Cerebellar cortex (tissue), 1 donor: ENCODE measurements at regions not wholly inside any gene's neighbourhood (a gene's known extent, or its start where the extent isn't known, plus 50 kb on each side); places are given as distances from the start of the nearest gene placed in this dataset.
"Not testable (repeated sequence)": the region's sequence is repeated elsewhere in the genome, so short reads cannot be mapped to it uniquely, and the experiment has no call there.

Experiments
- DNase-seq: peaks from one replicate; pipeline ENCODE4 v3.0.0-alpha.2; 2015; ENCODE audit warnings: low spot score

- DNase-seq: peak; percentile 23
These were observed 124.9 kb upstream of the ZNF608 start for GRCh38 chr5:124871303-124871702.

GRCh38 chr5:124872086-124872485, 125.6 kb upstream of the ZNF608 start:
- DNase-seq: no peak

- DNase-seq: no peak
These were observed 126.2 kb upstream of the ZNF608 start for GRCh38 chr5:124872615-124873014.

- DNase-seq: no peak
These were observed 126.7 kb upstream of the ZNF608 start for GRCh38 chr5:124873188-124873587.

GRCh38 chr5:124873713-124874112, 127.3 kb upstream of the ZNF608 start:
- no peak for DNase-seq

- DNase-seq: no peak
These were observed 130.1 kb upstream of the ZNF608 start for GRCh38 chr5:124876566-124876965.

GRCh38 chr5:124876983-124877382, 130.5 kb upstream of the ZNF608 start:
- DNase-seq: no peak

- DNase-seq: no peak
These were observed 131.2 kb upstream of the ZNF608 start for GRCh38 chr5:124877501-124878146.

- no peak for DNase-seq
These were observed 132.3 kb upstream of the ZNF608 start for GRCh38 chr5:124878583-124879342.

- no peak for DNase-seq
These were observed 134.7 kb upstream of the ZNF608 start for GRCh38 chr5:124880903-124881697.

GRCh38 chr5:124883681-124884080, 137.2 kb upstream of the ZNF608 start:
- no peak for DNase-seq

GRCh38 chr5:124884114-124884513, 137.7 kb upstream of the ZNF608 start:
- DNase-seq: no peak

GRCh38 chr5:124885490-124885889, 139.1 kb upstream of the ZNF608 start:
- no peak for DNase-seq

GRCh38 chr5:124887223-124887622, 140.8 kb upstream of the ZNF608 start:
- no peak for DNase-seq

GRCh38 chr5:124888050-124888506, 141.6 kb upstream of the ZNF608 start:
- no peak for DNase-seq

- DNase-seq: no peak
These were observed 142.4 kb upstream of the ZNF608 start for GRCh38 chr5:124888622-124889485.

- no peak for DNase-seq
These were observed 143.0 kb upstream of the ZNF608 start for GRCh38 chr5:124889486-124889825.

GRCh38 chr5:124889850-124890249, 143.4 kb upstream of the ZNF608 start:
- no peak for DNase-seq

GRCh38 chr5:124890442-124890841, 144.0 kb upstream of the ZNF608 start:
- not testable (repeated sequence) for DNase-seq

GRCh38 chr5:124891179-124891578, 144.7 kb upstream of the ZNF608 start:
- DNase-seq: no peak

GRCh38 chr5:124892185-124892848, 145.9 kb upstream of the ZNF608 start:
- no peak for DNase-seq
